ENCODE measurements at regions not wholly inside any gene's neighbourhood (a gene's known extent, or its start where the extent isn't known, plus 50 kb on each side); places are given as distances from the start of the nearest gene placed in this dataset.

- Histone ChIP-seq H3K4me2 (no peak overlapping the region), H3F3A (replicated peaks; ENCODE audit: low read depth) (no peaks in the 10 kb centered on the region), H3K36me3 (ENCODE audit: insufficient read depth) (no peaks in the 10 kb centered on the region), H4K20me1 (replicated peaks; ENCODE audit: insufficient read depth) (no peaks in the 10 kb centered on the region), H3K27me3 (ENCODE audit: insufficient read depth) (no peaks in the 10 kb centered on the region), H3K27ac (ENCODE audit: low read depth) (no peak overlapping the region), H2AFZ (no peak overlapping the region), H3K4me3 (no peak overlapping the region), H3K9me2 (ENCODE audit: insufficient read depth) (no peaks in the 10 kb centered on the region), H3K79me2 (replicated peaks; ENCODE audit: insufficient read depth) (no peaks in the 10 kb centered on the region), H3K4me1 (ENCODE audit: insufficient read depth) (no peaks in the 10 kb centered on the region)
- Mint-ChIP-seq H3K27ac (no peak overlapping the region), H3K4me3 (no peak overlapping the region), H3K36me3 (ENCODE audit: low read depth) (no peaks in the 10 kb centered on the region), H3K27me3 (ENCODE audit: insufficient read depth, low read depth, poor library complexity) (peaks cover 12% of the 10 kb centered on the region), H3K9me3 (peaks cover 8% of the 10 kb centered on the region; the same call in 1 of the 3 replicates), H3K4me1 (peaks cover 7% of the 10 kb centered on the region; the same call in 2 of the 3 replicates)
- TF ChIP-seq POLR2AphosphoS5 (IDR thresholded peaks at IDR 0.05; ENCODE audit: low read depth): no peak
- peak; percentile 44 to 67 for TF ChIP-seq CTCF (conservative IDR thresholded peaks at IDR 0.05; ENCODE audit: low read depth in 2 of 2)
- no peak for ATAC-seq
- DNase-seq (ENCODE audit: low spot score): peak; percentile 65
These were observed 172.5 kb downstream of the SMAD2 start for GRCh38 chr18:47758000-47758399.

- H2AFZ ChIP-seq: 0 out of 2 replicates have a peak overlapping the region, but pooled peaks have one; percentile 45
- peaks cover 8% of the 10 kb centered on the region; the same call in 1 of the 3 replicates for H3K9me3 Mint-ChIP-seq
- H3K9me2 ChIP-seq (ENCODE audit: insufficient read depth): no peaks in the 10 kb centered on the region
- H3K4me1 Mint-ChIP-seq: peaks cover 7% of the 10 kb centered on the region; the same call in 2 of the 3 replicates
- H3K36me3 ChIP-seq (ENCODE audit: insufficient read depth): no peaks in the 10 kb centered on the region
- TF ChIP-seq EZH2phosphoT487 (IDR thresholded peaks at IDR 0.05; ENCODE audit: unreplicated experiment): no peak
- TF ChIP-seq CTCF (conservative IDR thresholded peaks at IDR 0.05; ENCODE audit: low read depth in 2 of 2): peak; percentile 97 to 100
- H3K4me2 ChIP-seq: no peak overlapping the region
- no peaks in the 10 kb centered on the region for H3K79me2 ChIP-seq (replicated peaks; ENCODE audit: insufficient read depth)
- H3F3A ChIP-seq (replicated peaks; ENCODE audit: low read depth): no peaks in the 10 kb centered on the region
- H3K27me3 ChIP-seq (ENCODE audit: insufficient read depth): no peaks in the 10 kb centered on the region
- no peak overlapping the region for H3K4me3 Mint-ChIP-seq
- no peaks in the 10 kb centered on the region for H4K20me1 ChIP-seq (replicated peaks; ENCODE audit: insufficient read depth)
- no peaks in the 10 kb centered on the region for H3K36me3 Mint-ChIP-seq (ENCODE audit: low read depth)
- DNase-seq (ENCODE audit: low spot score): peak; percentile 85
- peaks cover 12% of the 10 kb centered on the region for H3K27me3 Mint-ChIP-seq (ENCODE audit: insufficient read depth, low read depth, poor library complexity)
- no peaks in the 10 kb centered on the region for H3K4me1 ChIP-seq (ENCODE audit: insufficient read depth)
- no peak overlapping the region for H3K27ac Mint-ChIP-seq
- H3K4me3 ChIP-seq: no peak overlapping the region
- no peak overlapping the region for H3K27ac ChIP-seq (ENCODE audit: low read depth)
- ATAC-seq: peak; percentile 68
These were observed 174.0 kb downstream of the SMAD2 start for GRCh38 chr18:47756364-47757016.

- DNase-seq (ENCODE audit: low spot score) (no peak), ATAC-seq (no peak)
- peaks cover 7% of the 10 kb centered on the region; the same call in 2 of the 3 replicates for H3K4me1 Mint-ChIP-seq
- Histone ChIP-seq H3K4me3 (no peak overlapping the region), H3K27ac (ENCODE audit: low read depth) (no peak overlapping the region), H3K36me3 (ENCODE audit: insufficient read depth) (no peaks in the 10 kb centered on the region), H2AFZ (no peak overlapping the region), H3F3A (replicated peaks; ENCODE audit: low read depth) (no peaks in the 10 kb centered on the region), H3K27me3 (ENCODE audit: insufficient read depth) (no peaks in the 10 kb centered on the region), H3K4me2 (no peak overlapping the region), H3K4me1 (ENCODE audit: insufficient read depth) (no peaks in the 10 kb centered on the region), H4K20me1 (replicated peaks; ENCODE audit: insufficient read depth) (no peaks in the 10 kb centered on the region), H3K9me2 (ENCODE audit: insufficient read depth) (no peaks in the 10 kb centered on the region), H3K79me2 (replicated peaks; ENCODE audit: insufficient read depth) (no peaks in the 10 kb centered on the region)
- peaks cover 4% of the 10 kb centered on the region; the same call in 1 of the 3 replicates for H3K9me3 Mint-ChIP-seq
- H3K4me3 Mint-ChIP-seq: no peak overlapping the region
- H3K36me3 Mint-ChIP-seq (ENCODE audit: low read depth): no peaks in the 10 kb centered on the region
- TF ChIP-seq EZH2 (IDR thresholded peaks at IDR 0.05; ENCODE audit: low read depth, unreplicated experiment) (no peak), REST (IDR thresholded peaks at IDR 0.05; ENCODE audit: unreplicated experiment) (no peak), STAT1 (IDR thresholded peaks at IDR 0.05; ENCODE audit: unreplicated experiment) (no peak), EZH2phosphoT487 (IDR thresholded peaks at IDR 0.05; ENCODE audit: unreplicated experiment) (no peak)
- peaks cover 12% of the 10 kb centered on the region for H3K27me3 Mint-ChIP-seq (ENCODE audit: insufficient read depth, low read depth, poor library complexity)
- no peak overlapping the region for H3K27ac Mint-ChIP-seq
These were observed 175.4 kb downstream of the SMAD2 start for GRCh38 chr18:47755102-47755456.
